CD1c-positive myeloid dendritic cell (primary cell): ENCODE measurements at regions not wholly inside any gene's neighbourhood (a gene's known extent, or its start where the extent isn't known, plus 50 kb on each side); places are given as distances from the start of the nearest gene placed in this dataset.

Experiments used
- DNase-seq: peaks from one replicate; pipeline ENCODE4 v3.0.0-alpha.2; 2016; ENCODE audit errors: extremely low spot score

- DNase-seq, result no peak
Observed at GRCh38 chr3:174403831-174404230, 455.3 kb upstream of the NAALADL2 start.

GRCh38 chr3:174408310-174408709, 450.8 kb upstream of the NAALADL2 start:
- no peak for DNase-seq

- DNase-seq, result no peak
Observed at GRCh38 chr3:174409086-174409743, 449.9 kb upstream of the NAALADL2 start.

GRCh38 chr3:174413062-174413912, 445.8 kb upstream of the NAALADL2 start:
- DNase-seq, result no peak

- no peak for DNase-seq
Observed at GRCh38 chr3:174414902-174415301, 444.2 kb upstream of the NAALADL2 start.

GRCh38 chr3:174417573-174417972, 441.6 kb upstream of the NAALADL2 start:
- peak; percentile 53 for DNase-seq

GRCh38 chr3:174419216-174419615, 439.9 kb upstream of the NAALADL2 start:
- no peak for DNase-seq

GRCh38 chr3:174423936-174424335, 435.2 kb upstream of the NAALADL2 start:
- no peak for DNase-seq

GRCh38 chr3:174424656-174425055, 434.5 kb upstream of the NAALADL2 start:
- DNase-seq, result no peak

- no peak for DNase-seq
Observed at GRCh38 chr3:174425422-174425821, 433.7 kb upstream of the NAALADL2 start.

- DNase-seq, result no peak
Observed at GRCh38 chr3:174430986-174431385, 428.1 kb upstream of the NAALADL2 start.

- no peak for DNase-seq
Observed at GRCh38 chr3:174431717-174432116, 427.4 kb upstream of the NAALADL2 start.

GRCh38 chr3:174436367-174436766, 422.8 kb upstream of the NAALADL2 start:
- no peak for DNase-seq

- DNase-seq, result no peak
Observed at GRCh38 chr3:174438501-174439145, 420.5 kb upstream of the NAALADL2 start.

- DNase-seq, result peak; percentile 88
Observed at GRCh38 chr3:174439331-174440252, 419.5 kb upstream of the NAALADL2 start.

GRCh38 chr3:174440253-174440701, 418.9 kb upstream of the NAALADL2 start:
- DNase-seq, result peak; percentile 40

GRCh38 chr3:174440741-174441587, 418.2 kb upstream of the NAALADL2 start:
- DNase-seq, result peak; percentile 92

- no peak for DNase-seq
Observed at GRCh38 chr3:174441588-174442301, 417.4 kb upstream of the NAALADL2 start.

GRCh38 chr3:174442302-174442682, 416.8 kb upstream of the NAALADL2 start:
- no peak for DNase-seq

GRCh38 chr3:174444391-174444790, 414.7 kb upstream of the NAALADL2 start:
- peak; percentile 42 for DNase-seq
